ENCODE measurements at regions not wholly inside any gene's neighbourhood (a gene's known extent, or its start where the extent isn't known, plus 50 kb on each side); places are given as distances from the start of the nearest gene placed in this dataset.
A peak's percentile ranks its signal among the peaks of the same experiment; 100 is the strongest.

GRCh38 chr15:85972805-85973540 is 106.7 kb upstream of the AGBL1 start:
- Histone ChIP-seq H3K9ac (ENCODE audit: low read length) (no peak overlapping the region), H3K27ac (ENCODE audit: low read depth, low read length) (no peak overlapping the region), H3K4me1 (ENCODE audit: insufficient read depth, low read length) (no peaks in the 10 kb centered on the region), H3K79me2 (ENCODE audit: insufficient read depth, low read length) (no peaks in the 10 kb centered on the region), H3K27me3 (ENCODE audit: insufficient read depth, low read length) (no peaks in the 10 kb centered on the region), H2AFZ (ENCODE audit: low read depth, low read length) (no peak overlapping the region), H3K36me3 (ENCODE audit: insufficient read depth, low read length) (no peaks in the 10 kb centered on the region), H3K9me3 (ENCODE audit: insufficient read depth, low read depth, low read length) (no peaks in the 10 kb centered on the region), H4K20me1 (ENCODE audit: insufficient read depth, low read length) (no peaks in the 10 kb centered on the region), H3K4me3 (ENCODE audit: insufficient read depth, low read depth, low read length) (no peak overlapping the region), H3K4me2 (ENCODE audit: low read length) (no peak overlapping the region)
- FAIRE-seq (no peak), DNase-seq (ENCODE audit: low read depth) (peak; percentile 35)
- Mint-ChIP-seq H3K36me3 (ENCODE audit: low read depth, unreplicated experiment) (peaks cover 2% of the 10 kb centered on the region), H3K9me3 (ENCODE audit: unreplicated experiment) (peaks cover 2% of the 10 kb centered on the region), H3K27me3 (ENCODE audit: low read depth, unreplicated experiment) (no peaks in the 10 kb centered on the region), H3K4me1 (ENCODE audit: low read depth, unreplicated experiment) (peaks cover 34% of the 10 kb centered on the region), H3K27ac (ENCODE audit: unreplicated experiment) (no peak overlapping the region), H3K4me3 (ENCODE audit: unreplicated experiment) (no peak overlapping the region)
- TF ChIP-seq CTCF (IDR thresholded peaks at IDR 0.05; ENCODE audit: insufficient read depth, low read depth, low read length) (no peak), EZH2 (IDR thresholded peaks at IDR 0.05; ENCODE audit: insufficient read depth, low read length) (no peak)

- Mint-ChIP-seq H3K36me3 (ENCODE audit: low read depth, unreplicated experiment) (peaks cover 2% of the 10 kb centered on the region), H3K4me3 (ENCODE audit: unreplicated experiment) (no peak overlapping the region), H3K27ac (ENCODE audit: unreplicated experiment) (peak overlapping the region; percentile 94), H3K27me3 (ENCODE audit: low read depth, unreplicated experiment) (no peaks in the 10 kb centered on the region), H3K4me1 (ENCODE audit: low read depth, unreplicated experiment) (peaks cover 36% of the 10 kb centered on the region), H3K9me3 (ENCODE audit: unreplicated experiment) (peaks cover 2% of the 10 kb centered on the region)
- TF ChIP-seq EZH2 (IDR thresholded peaks at IDR 0.05; ENCODE audit: insufficient read depth, low read length) (no peak), CTCF (IDR thresholded peaks at IDR 0.05; ENCODE audit: insufficient read depth, low read depth, low read length) (no peak)
- no peak overlapping the region for H2AFZ ChIP-seq (ENCODE audit: low read depth, low read length)
- no peaks in the 10 kb centered on the region for H4K20me1 ChIP-seq (ENCODE audit: insufficient read depth, low read length)
- DNase-seq (ENCODE audit: low read depth), result peak; percentile 32
- no peak overlapping the region for H3K27ac ChIP-seq (ENCODE audit: low read depth, low read length)
- H3K4me3 ChIP-seq (ENCODE audit: insufficient read depth, low read depth, low read length), result no peak overlapping the region
- H3K4me1 ChIP-seq (ENCODE audit: insufficient read depth, low read length), result no peaks in the 10 kb centered on the region
- no peaks in the 10 kb centered on the region for H3K27me3 ChIP-seq (ENCODE audit: insufficient read depth, low read length)
- no peaks in the 10 kb centered on the region for H3K9me3 ChIP-seq (ENCODE audit: insufficient read depth, low read depth, low read length)
- H3K36me3 ChIP-seq (ENCODE audit: insufficient read depth, low read length), result no peaks in the 10 kb centered on the region
- no peak overlapping the region for H3K9ac ChIP-seq (ENCODE audit: low read length)
- FAIRE-seq, result no peak
- no peaks in the 10 kb centered on the region for H3K79me2 ChIP-seq (ENCODE audit: insufficient read depth, low read length)
- no peak overlapping the region for H3K4me2 ChIP-seq (ENCODE audit: low read length)
Observed at GRCh38 chr15:85973584-85974347, 105.9 kb upstream of the AGBL1 start.

GRCh38 chr15:85974348-85974705 is 105.3 kb upstream of the AGBL1 start:
- Histone ChIP-seq H3K27ac (ENCODE audit: low read depth, low read length) (no peak overlapping the region), H3K27me3 (ENCODE audit: insufficient read depth, low read length) (no peaks in the 10 kb centered on the region), H3K79me2 (ENCODE audit: insufficient read depth, low read length) (no peaks in the 10 kb centered on the region), H4K20me1 (ENCODE audit: insufficient read depth, low read length) (no peaks in the 10 kb centered on the region), H3K36me3 (ENCODE audit: insufficient read depth, low read length) (no peaks in the 10 kb centered on the region), H3K4me1 (ENCODE audit: insufficient read depth, low read length) (no peaks in the 10 kb centered on the region), H3K9me3 (ENCODE audit: insufficient read depth, low read depth, low read length) (no peaks in the 10 kb centered on the region), H2AFZ (ENCODE audit: low read depth, low read length) (no peak overlapping the region), H3K4me2 (ENCODE audit: low read length) (no peak overlapping the region), H3K4me3 (ENCODE audit: insufficient read depth, low read depth, low read length) (no peak overlapping the region), H3K9ac (ENCODE audit: low read length) (no peak overlapping the region)
- peak overlapping the region; percentile 34 for H3K4me3 Mint-ChIP-seq (ENCODE audit: unreplicated experiment)
- H3K36me3 Mint-ChIP-seq (ENCODE audit: low read depth, unreplicated experiment), result peaks cover 2% of the 10 kb centered on the region
- peaks cover 39% of the 10 kb centered on the region for H3K4me1 Mint-ChIP-seq (ENCODE audit: low read depth, unreplicated experiment)
- peak overlapping the region; percentile 94 for H3K27ac Mint-ChIP-seq (ENCODE audit: unreplicated experiment)
- H3K9me3 Mint-ChIP-seq (ENCODE audit: unreplicated experiment), result peaks cover 2% of the 10 kb centered on the region
- FAIRE-seq (no peak), DNase-seq (ENCODE audit: low read depth) (peak; percentile 68)
- H3K27me3 Mint-ChIP-seq (ENCODE audit: low read depth, unreplicated experiment), result no peaks in the 10 kb centered on the region
- TF ChIP-seq CTCF (IDR thresholded peaks at IDR 0.05; ENCODE audit: insufficient read depth, low read depth, low read length) (no peak), EZH2 (IDR thresholded peaks at IDR 0.05; ENCODE audit: insufficient read depth, low read length) (no peak)

All from astrocyte (in vitro differentiated cells and primary cell).